ENCODE measurements at regions not wholly inside any gene's neighbourhood (a gene's known extent, or its start where the extent isn't known, plus 50 kb on each side); places are given as distances from the start of the nearest gene placed in this dataset.

- TF ChIP-seq CTCF (IDR thresholded peaks at IDR 0.05; ENCODE audit: low read depth, low read length, poor library complexity, severe bottlenecking) (no peak), EZH2phosphoT487 (IDR thresholded peaks at IDR 0.05; ENCODE audit: borderline replicate concordance, low read length) (no peak)
Observed at GRCh38 chr6:51323056-51323455, 504.4 kb downstream of the TFAP2B start.
